NCI-H1105 treated with DMSO at 0.1 percent for 48 hours (cell line): ENCODE measurements at regions not wholly inside any gene's neighbourhood (a gene's known extent, or its start where the extent isn't known, plus 50 kb on each side); places are given as distances from the start of the nearest gene placed in this dataset.

Experiments used
- DNase-seq: peaks from one replicate; lab custom pipeline; 2025; lab: John Stamatoyannopoulos, UW

DNA sequence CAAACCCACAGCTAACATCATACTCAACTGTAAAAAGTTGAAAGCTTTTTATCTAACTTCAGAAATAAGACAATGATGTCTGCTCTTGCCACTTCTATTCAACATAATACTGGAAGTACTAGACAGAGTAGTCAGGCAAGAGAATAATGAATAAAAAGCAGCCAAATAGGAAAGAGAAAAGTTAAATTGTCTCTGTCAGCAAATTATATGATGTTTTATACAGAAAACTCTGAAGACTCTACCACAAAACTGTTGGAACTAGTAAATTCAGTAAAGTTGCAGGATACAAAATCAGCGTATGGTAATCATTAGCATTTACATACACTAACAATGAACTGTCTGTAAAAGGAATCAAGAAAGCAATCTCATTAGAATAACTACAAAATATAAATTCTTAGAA is 752.9 kb upstream of the CT83 start:
- no peak for DNase-seq

DNA sequence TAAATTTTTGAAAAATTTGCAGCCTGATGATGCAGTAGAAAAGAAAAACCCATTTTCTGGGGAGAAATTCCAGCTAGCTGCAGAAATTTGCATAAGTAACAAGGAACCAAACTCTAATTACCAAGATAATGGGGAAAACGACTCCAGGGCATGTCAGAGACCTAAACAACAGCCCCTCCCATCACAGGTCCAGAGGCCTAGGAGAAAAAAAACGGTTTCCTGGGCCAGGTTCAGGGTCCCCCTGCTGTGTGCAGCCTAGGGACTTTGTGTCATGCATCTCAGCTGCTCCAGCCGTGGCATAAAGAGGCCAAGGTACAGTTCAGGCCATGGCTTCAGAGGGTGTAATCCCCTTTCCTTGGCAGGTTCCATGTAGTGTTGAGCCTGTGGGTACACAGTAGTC is 733.7 kb upstream of the CT83 start:
- no peak for DNase-seq

DNA sequence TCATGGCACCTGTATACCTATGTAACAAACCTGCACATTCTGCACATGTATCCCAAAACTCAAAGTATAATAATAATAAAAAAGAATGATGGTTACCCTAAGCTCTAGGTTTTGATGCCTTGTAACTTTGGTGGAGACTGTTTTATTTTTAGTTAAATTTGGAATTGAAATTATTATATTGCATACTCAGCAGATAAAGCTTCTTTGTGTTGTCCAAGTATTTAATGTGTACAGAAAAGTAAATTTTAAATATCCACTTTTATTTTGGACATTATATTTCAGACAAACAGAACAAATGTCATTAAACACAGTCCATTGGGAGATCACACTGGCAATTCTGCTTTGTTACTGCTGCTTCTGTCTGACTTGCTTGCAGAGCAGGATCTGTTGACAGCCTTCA is 684.5 kb upstream of the CT83 start:
- DNase-seq, result no peak

DNA sequence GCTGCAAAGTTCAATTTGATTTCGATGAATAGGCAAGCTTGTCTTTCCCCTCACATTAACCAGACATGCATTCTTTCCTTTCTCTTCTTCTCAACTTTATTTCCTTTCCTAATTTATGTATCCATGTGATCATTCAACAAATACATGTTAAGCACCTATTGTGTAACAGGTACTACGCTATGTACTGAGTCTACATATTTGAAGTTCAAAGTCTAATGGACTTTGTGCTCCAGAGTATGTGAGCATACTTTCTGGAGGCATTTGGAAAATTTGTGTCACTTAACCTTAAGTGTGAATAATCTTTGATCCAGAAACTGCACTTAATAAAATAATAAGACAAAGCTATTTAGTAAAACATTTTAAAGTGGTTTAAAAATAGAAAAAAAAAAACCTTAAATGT is 675.3 kb upstream of the CT83 start:
- DNase-seq, result no peak

DNA sequence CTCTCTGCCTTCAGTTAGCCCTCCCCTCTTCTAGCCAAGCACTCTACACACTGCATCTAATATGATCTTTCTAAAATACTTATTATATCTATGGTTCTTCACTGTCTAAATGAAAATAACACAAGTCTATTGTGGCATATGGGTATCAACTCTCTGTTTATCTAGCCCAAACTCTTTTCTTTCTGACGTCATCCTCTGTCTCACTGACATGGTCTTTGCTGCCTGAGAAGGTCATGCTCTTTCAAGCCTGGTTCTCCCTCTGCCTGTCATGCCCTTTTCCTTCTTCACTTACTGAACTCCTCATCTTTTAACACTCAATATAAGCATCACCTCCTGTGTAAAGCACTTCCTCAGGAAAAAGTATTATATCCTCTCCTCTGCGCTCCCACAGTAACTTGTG is 672.2 kb upstream of the CT83 start:
- DNase-seq, result no peak

DNA sequence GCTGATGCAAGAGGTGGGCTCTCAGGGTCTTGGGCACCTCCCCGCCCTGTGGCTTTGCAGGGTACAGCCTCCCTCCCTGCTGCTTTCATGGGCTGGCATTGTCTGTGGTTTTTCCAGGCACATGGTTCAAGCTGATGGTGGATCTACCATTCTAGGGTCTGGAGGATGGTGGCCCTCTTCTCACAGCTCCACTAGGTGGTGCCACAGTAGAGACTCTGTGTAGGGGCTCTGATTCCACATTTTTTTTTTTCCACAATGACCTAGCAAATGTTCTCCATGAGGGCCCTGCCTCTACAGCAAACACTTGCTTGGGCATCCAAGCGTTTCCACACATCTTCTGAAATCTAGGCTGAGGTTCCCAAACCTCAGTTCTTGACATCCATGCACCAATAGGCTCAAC is 657.9 kb upstream of the CT83 start:
- DNase-seq, result no peak

DNA sequence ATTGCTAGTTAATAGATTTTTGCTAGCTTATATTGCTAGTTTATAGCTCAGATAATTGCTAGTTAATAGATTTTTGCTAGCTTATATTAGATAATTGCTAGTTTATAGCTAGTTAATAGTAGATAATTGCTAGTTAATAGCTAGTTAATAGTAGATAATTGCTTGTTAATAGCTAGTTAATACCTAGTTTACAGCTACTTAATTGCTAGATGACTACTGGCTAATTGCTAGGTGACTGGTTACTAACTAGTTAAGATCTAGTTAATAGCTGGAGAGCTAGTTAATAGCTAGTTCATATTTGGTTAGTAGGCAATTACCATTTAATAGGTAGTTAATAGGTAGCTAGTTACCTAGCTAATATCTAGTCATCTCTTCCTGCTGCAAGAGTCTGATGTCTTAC is 633.8 kb upstream of the CT83 start:
- DNase-seq, result no peak

DNA sequence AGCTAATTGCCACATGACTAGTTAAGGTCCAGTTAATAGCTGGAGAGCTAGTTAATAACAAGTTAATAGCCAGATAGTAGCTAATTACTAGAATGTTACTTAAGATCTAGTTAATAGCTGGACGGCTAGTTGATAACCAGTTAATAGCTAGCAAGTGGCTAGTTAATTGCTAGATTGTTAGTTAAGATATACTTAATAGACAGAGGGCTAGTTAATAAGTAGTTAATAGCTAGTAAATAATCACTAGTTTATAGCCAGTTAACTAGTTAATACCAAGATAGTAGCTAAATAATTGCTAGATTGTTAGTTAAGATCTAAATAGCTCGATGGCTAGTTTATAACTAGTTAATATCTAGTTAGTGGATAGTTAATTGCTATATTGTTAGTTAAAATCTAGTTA is 632.6 kb upstream of the CT83 start:
- DNase-seq, result no peak

DNA sequence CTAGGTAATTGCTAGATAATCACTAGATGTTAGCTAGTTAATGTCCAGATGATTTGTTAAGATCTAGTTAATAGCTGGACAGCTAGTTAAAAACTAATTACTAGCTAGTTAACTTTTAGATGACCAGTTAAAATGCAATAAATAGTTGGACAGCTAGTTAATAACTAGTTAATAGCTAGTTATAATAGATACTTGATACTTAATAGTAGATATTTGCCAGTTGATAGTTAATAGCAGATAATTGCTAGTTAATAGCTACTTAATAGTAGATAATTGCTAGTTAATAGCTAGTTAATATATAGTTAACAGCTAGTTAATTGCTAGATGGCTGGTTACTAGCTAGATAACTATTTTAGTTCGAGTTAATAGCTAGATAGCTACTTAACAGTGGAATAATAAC is 631.4 kb upstream of the CT83 start:
- no peak for DNase-seq

DNA sequence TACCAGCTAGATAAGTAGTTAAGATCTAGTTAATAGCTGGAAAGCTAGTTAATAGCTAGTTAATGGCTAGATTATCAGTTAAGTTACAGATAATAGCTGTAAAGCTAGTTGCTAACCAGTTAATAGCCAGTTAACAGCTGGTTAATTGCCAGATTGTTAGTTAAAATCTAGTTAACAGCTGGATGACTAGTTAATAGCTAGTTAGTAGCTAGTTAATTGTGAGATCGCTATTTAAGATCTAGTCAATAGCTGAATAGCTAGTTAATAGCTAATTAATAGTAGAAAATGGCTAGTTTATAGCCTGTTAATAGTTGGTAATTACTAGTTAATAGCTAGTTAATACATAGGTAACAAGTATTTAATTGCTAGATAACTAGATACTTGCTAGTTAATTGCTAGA is 630.5 kb upstream of the CT83 start:
- DNase-seq, result no peak

DNA sequence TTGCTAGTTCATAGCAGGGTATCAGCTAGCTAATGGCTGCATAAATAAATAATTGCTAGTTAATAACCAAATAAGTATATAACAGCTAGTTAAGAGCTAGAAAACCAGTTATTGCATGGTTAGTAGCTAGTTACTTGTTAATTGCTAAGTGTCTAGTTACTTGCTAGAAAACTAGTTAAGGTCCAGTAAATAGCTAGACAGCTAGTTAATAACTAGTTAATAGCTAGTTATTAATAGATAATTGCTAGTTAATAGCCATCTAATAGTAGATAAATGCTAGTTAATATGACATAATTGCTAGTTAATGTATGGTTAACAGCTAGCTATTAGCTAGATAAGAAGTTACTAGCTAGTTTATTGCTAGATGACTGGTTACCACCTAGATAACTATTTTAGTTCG is 629.9 kb upstream of the CT83 start:
- DNase-seq, result no peak

DNA sequence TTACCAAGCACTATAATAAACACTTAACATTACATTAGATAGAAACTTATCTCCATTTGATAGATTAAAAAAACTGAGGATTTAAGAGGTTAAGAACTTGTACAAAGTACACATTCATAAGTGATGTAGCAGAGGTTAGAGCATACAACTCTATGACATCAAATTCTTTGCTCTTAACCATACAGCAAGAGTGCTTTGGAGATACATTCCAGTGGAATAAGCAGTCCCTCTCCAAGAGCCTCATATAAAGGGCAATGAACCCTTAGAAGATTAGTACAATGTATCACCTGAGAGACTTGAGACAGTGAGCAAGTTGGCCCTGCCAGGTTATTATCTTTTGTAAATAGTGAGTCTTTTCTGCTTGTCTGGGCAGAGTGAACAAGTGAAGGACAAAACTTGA is 600.4 kb upstream of the CT83 start:
- no peak for DNase-seq

DNA sequence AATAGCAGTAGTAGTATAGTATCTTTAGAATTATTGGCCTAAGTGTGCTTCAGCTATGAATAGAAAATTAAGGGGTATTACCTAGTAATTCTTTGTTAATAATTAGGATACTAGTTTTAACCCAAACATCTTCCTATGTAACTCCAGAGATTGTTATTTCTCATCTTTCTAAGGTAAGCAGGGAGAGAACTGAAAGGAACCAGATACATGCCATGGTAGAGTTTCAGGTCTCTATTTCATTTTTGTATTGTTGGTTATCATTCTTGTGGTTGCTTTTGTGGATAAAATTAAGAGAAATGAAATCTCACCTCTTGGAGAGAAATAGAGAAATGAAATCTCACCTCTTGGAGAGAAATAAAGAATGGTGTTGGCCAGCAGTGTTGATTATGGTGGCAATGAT is 597.1 kb upstream of the CT83 start:
- DNase-seq, result no peak

DNA sequence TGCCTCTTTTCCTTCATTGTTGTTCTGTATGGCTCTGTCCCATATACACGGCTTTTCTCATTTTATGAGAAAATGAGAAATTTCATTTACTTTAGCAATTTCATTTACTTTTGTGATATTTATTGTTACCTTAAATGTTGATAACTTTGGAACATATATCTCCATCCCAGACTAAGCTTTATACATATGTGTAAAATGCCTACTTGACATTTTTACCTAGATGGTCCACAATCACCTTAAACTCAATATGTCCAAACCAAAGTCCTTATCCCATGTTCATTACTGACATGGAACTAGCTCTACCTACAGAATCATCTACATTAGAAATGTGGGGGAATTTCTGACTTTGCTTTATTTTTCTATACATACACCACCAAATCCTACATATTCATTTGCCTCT is 590.5 kb upstream of the CT83 start:
- no peak for DNase-seq

DNA sequence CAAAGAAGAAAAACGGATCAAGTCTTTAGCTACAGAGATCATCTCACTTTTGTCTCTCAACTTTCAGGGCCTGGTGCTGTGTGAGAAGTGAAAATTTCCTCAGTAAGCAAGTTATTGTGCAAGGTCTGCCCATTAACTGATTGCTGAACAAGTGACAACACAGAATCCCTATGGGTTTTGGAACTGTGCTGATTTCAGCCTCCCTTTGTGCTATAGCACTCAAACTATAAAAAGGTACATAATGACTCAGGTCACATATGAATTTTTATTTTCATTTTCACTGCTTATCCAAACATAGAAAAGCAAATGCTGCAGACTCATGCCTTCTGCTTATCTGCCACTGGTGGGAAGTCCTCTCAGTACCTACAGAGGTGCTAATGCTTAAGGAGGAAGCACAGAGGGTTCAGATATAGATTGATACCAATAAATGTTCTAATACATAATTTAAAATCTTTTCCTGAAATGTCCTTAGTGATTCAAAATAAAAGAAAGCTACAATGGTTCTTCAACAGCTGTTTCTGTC is 576.2 kb upstream of the CT83 start:
- no peak for DNase-seq

DNA sequence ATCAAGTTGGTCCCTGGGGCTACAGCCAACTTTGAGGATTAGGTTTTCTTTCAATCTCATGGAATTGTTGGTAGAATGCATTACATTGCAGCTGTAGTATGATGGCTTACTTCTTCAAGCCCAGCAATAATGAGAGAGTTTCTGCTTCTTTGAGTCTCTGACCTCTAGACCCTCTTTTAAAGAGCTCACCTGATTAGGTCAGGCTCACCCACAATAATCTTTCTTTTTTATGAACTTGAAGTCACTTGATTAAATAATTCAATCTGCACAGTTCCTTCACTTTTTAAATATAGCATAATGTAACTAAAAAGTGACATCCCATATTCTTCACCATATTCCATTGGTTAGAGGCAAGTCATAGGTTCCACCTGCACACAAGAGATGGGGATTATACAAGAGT is 547.5 kb upstream of the CT83 start:
- no peak for DNase-seq

DNA sequence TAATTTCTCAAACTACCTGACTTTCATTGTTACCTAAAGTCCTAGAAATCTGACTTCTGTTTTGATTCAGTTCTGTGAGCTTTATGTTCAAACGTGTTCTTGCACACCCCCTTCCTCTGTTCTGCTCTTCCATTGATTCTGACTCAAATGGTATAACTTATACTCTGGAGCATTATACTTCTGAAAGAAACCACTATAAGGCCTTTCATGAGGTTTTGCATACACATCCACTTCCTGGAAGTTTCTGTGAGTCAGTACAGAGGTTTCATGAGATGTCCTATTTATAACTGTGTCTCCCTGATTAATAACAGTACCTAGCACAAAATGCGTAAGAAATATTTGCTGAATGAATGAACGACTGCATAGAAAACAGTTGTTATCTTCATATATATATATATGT is 540.2 kb upstream of the CT83 start:
- DNase-seq, result no peak

DNA sequence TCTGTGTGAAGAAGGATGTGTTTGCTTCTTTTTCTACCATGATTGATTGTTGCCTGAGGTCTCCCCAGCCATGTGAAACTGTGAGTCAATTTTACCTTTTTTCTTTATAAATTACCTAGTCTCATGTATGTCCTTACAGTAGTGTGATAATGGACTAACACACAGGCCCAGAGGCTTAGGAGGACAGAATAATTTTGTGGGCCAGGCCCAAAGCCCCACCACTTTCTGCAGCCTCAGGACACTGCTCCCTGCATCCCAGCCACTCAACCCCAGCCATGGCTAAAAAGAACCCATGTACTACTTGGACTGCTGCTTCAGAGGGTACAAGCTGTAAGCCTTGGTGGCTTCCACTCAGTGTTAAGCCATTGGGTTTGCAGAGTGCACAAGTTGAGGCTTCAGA is 512.7 kb upstream of the CT83 start:
- no peak for DNase-seq

DNA sequence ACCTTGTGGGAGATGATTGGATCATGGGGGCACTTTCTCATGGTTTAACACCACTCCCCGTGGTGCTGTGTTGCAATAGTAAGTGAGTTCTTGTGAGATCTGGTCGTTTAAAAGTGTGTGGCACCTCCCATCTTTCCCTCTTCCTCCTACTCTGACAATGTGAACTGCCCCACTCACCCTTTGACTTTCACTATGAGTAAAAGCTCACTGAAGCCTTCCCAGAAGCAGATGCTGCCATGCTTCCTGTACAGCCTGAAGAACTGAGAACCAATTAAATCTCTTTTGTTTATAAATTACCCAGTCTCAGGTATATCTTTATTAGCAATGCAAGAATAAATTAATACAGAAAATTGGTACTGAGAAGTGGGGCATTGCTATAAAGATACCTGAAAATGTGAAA is 509.6 kb upstream of the CT83 start:
- DNase-seq, result no peak

DNA sequence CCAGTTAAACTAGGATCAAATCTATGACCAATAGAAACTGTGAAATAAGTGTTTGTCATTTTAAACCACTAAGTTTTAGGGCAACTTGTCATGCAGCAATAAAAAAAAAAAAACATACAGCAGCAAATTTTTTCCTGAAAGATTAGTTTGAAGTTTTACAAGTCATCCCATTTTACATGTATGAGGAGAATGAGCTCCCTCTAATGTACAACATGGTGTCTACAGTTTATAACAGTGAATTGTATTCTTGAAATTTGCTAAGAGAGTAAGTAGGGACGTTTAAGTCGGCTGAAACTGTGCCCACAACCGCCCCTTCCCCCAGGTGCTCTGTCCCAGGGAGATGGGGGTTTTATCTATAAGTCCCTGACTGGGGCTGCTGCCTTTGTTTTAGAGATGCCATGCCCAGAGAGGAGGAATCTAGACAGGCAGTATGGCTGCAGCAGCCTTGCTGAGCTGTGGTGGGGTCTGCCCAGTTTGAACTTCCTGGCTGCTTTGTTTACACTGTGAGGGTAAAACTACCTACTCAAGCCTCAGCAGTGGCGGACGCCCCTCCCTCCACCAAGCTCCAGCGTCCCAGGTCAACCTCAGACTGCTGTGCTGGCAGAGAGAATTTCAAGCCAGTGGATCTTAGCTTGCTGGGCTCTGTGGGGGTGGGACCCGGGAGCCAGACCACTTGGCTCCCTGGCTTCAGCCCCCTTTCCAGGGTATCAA is 499.3 kb upstream of the CT83 start:
- DNase-seq, result peak; percentile 29

DNA sequence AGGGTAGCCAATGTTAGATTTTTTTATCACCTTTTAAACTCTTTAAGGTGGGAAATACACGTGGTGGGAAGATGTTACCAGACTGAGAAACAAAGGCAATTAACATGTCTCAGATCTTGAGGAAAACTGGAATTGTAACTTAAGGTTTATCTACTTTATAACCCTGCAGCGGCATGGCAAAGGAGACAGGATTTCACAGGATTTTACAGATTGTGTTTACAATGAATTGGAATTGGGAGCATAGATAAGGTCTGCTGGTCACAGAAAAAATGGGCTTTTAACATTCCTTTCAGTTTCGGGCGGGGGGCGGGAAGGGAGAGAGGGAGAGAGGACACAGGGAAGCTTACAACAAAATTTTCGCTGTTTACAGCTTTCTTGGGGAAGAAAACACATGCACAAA is 467.5 kb upstream of the CT83 start:
- DNase-seq, result no peak

DNA sequence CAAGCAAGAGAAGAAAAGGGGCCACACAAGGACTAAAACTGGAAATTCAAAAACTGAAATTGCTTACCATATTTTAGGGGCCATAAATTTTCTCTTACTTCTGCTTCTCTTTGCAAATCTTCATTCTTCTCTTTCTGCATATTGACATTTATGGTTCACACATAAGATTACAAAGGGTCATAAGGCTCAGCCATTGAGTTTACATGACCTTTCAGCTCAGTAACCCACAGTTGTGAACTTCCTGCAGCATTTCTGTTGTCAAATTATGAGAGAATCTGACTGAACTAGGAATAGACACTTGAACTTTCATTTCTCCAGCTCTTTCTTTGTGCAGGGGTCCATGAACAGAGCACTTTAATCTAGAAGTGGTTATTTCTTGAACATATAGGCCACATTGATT is 434.8 kb upstream of the CT83 start:
- no peak for DNase-seq

DNA sequence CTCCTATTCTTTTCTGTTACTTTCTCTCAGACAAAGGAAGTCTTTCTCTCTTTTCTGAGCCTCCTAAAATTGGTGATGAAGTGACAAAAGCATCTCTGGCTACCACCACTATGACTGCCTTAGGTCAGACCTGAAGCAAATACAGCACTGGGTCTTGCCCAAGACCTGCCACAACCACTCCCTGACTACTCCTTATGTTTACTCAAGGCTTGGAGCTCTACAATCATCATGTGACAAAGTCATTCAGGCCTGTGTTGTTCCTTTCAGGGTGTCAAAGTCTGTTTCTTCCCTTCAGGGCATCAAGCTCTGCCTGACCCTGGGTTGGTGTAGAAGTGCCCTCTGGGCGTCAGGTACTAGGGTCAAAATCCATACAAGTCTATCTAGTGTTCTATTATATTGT is 419.2 kb upstream of the CT83 start:
- no peak for DNase-seq

DNA sequence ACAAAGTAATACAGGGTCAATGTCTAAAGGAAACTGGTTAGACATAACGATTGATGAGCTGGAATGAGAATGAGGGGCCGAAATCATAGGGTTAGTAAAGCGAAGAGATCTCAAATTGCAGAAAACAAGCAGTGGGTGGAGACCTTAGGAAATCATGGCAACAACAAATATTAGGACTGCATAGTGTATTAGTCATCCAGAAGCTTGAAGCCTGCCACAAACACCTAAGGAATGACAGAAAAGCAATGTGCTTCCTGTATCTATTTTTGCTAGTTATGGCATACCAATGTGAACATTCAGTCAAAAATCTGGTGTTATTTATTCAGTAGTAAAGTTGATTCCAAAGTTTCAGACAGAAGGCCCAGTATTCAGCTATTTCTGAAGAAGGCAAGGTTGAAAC is 410.9 kb upstream of the CT83 start:
- DNase-seq, result no peak

DNA sequence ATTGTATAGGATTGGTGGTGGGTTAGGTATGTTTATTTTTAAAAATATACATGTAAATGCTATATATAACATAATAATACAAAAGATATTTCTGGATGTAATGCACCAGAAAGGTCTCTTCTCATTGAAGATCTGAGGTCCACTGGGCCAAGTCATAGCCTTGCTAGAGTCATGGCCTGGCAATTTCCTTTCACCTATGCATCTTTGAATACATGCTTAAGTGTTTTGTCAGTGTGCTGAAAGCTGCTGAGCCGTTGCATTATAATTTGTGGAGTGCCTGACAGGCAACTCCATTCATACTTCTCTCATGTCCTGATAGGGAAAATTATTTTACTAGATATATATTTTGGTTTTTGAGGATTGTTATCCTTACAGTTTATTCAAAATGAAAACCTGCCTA is 410.2 kb upstream of the CT83 start:
- no peak for DNase-seq
